ENCODE measurements at regions not wholly inside any gene's neighbourhood (a gene's known extent, or its start where the extent isn't known, plus 50 kb on each side); places are given as distances from the start of the nearest gene placed in this dataset.

- Histone ChIP-seq H3K4me1 (ENCODE audit: control insufficient read depth, insufficient read depth, low read length) (no peaks in the 10 kb centered on the region), H3K9ac (ENCODE audit: low read length in 2 of 2) (no peak overlapping the region), H3K9me3 (ENCODE audit: control insufficient read depth in 2 of 2, low read length in 2 of 2) (no peaks in the 10 kb centered on the region), H3K4me3 (ENCODE audit: low read length in 2 of 2) (no peak overlapping the region), H3K27me3 (ENCODE audit: control insufficient read depth in 1 of 2, insufficient read depth in 2 of 2, low read length in 2 of 2) (no peaks in the 10 kb centered on the region), H3K36me3 (ENCODE audit: control insufficient read depth in 2 of 2, insufficient read depth in 2 of 2, low read length in 2 of 2) (no peaks in the 10 kb centered on the region), H3K27ac (ENCODE audit: low read length) (no peak overlapping the region)
Observed at GRCh38 chr2:223460209-223460608, 142.0 kb downstream of the SCG2 start.

DNA sequence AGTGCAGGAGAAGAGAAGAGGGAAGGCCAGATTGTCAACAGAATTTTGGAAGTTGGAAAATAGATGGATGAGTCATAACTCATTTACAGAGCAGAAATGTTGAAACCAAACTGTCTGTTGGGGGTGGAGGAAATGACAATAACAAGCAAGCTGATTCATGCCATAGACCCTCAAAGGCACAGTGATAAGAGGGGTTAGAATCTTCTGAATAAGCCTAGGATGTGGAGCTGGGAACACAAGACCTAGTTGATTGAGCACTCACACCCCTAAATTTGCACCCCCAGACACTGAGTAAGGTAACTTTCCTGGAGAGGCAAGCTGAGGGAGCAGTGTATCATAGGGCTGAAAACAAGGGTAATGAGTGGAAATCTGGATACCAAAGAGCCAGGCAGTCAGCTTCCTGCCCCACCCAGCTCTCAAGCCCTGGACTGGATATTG, 141.4 kb downstream of the SCG2 start:
- Histone ChIP-seq H3K4me1 (ENCODE audit: control insufficient read depth, insufficient read depth, low read length) (no peaks in the 10 kb centered on the region), H3K9me3 (ENCODE audit: control insufficient read depth in 2 of 2, low read length in 2 of 2) (no peaks in the 10 kb centered on the region), H3K27me3 (ENCODE audit: control insufficient read depth in 1 of 2, insufficient read depth in 2 of 2, low read length in 2 of 2) (no peaks in the 10 kb centered on the region), H3K36me3 (ENCODE audit: control insufficient read depth in 2 of 2, insufficient read depth in 2 of 2, low read length in 2 of 2) (no peaks in the 10 kb centered on the region), H3K9ac (ENCODE audit: low read length in 2 of 2) (no peak overlapping the region), H3K4me3 (ENCODE audit: low read length in 2 of 2) (no peak overlapping the region), H3K27ac (ENCODE audit: low read length) (no peak overlapping the region)

DNA sequence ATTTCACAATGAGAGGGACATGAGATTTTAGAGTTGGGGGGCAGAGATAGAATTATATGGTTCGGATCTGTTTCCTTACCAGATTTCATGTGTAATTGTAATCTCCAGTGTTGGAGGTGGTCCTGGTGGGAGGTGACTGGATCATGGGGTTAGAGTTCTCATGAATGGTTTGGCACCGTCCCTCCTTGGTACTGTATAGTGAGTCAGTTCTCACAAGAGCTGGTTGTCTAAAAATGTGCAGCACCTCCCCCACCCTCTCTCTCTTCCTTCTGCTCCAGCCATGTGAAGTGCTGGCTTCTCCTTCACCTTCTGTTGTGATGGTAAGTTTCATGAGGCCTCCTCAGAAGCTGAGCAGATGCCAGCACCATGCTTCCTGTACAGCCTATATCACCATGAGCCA, 138.1 kb downstream of the SCG2 start:
- Histone ChIP-seq H3K9ac (ENCODE audit: low read length in 2 of 2) (no peak overlapping the region), H3K4me3 (ENCODE audit: low read length in 2 of 2) (no peak overlapping the region), H3K27me3 (ENCODE audit: control insufficient read depth in 1 of 2, insufficient read depth in 2 of 2, low read length in 2 of 2) (no peaks in the 10 kb centered on the region), H3K36me3 (ENCODE audit: control insufficient read depth in 2 of 2, insufficient read depth in 2 of 2, low read length in 2 of 2) (no peaks in the 10 kb centered on the region), H3K9me3 (ENCODE audit: control insufficient read depth in 2 of 2, low read length in 2 of 2) (no peaks in the 10 kb centered on the region), H3K27ac (ENCODE audit: low read length) (no peak overlapping the region), H3K4me1 (ENCODE audit: control insufficient read depth, insufficient read depth, low read length) (no peaks in the 10 kb centered on the region)

DNA sequence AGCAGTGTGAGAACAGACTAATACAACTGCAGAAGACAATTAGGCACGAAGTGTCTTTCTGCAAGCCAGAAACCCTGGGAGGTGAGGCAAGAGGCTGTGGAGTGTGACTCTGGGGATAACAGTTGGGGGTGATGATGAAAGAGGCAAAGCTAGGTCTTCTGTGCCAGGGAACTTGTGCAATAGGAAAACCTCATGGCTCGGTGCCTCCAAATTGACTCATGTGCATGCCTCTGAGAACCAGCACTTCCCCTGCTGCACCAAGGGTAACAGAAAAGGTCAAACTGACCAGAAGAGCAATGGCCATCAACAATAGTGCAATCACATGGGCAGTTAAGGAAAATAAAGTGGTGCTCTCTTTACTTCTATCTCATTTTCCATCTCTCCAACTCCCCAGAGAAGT, 136.4 kb downstream of the SCG2 start:
- no peaks in the 10 kb centered on the region for H3K4me1 ChIP-seq (ENCODE audit: control insufficient read depth, insufficient read depth, low read length)
- no peaks in the 10 kb centered on the region for H3K9me3 ChIP-seq (ENCODE audit: control insufficient read depth in 2 of 2, low read length in 2 of 2)
- no peak overlapping the region for H3K27ac ChIP-seq (ENCODE audit: low read length)
- no peaks in the 10 kb centered on the region for H3K36me3 ChIP-seq (ENCODE audit: control insufficient read depth in 2 of 2, insufficient read depth in 2 of 2, low read length in 2 of 2)
- no peak overlapping the region for H3K4me3 ChIP-seq (ENCODE audit: low read length in 2 of 2)
- H3K9ac ChIP-seq (ENCODE audit: low read length in 2 of 2): no peak overlapping the region
- H3K27me3 ChIP-seq (ENCODE audit: control insufficient read depth in 1 of 2, insufficient read depth in 2 of 2, low read length in 2 of 2): no peaks in the 10 kb centered on the region

- Histone ChIP-seq H3K27ac (ENCODE audit: low read length) (no peak overlapping the region), H3K9ac (ENCODE audit: low read length in 2 of 2) (no peak overlapping the region), H3K4me1 (ENCODE audit: control insufficient read depth, insufficient read depth, low read length) (no peaks in the 10 kb centered on the region), H3K36me3 (ENCODE audit: control insufficient read depth in 2 of 2, insufficient read depth in 2 of 2, low read length in 2 of 2) (no peaks in the 10 kb centered on the region), H3K4me3 (ENCODE audit: low read length in 2 of 2) (no peak overlapping the region), H3K27me3 (ENCODE audit: control insufficient read depth in 1 of 2, insufficient read depth in 2 of 2, low read length in 2 of 2) (no peaks in the 10 kb centered on the region), H3K9me3 (ENCODE audit: control insufficient read depth in 2 of 2, low read length in 2 of 2) (no peaks in the 10 kb centered on the region)
Observed at GRCh38 chr2:223467196-223467595, 135.0 kb downstream of the SCG2 start.

- no peak overlapping the region for H3K9ac ChIP-seq (ENCODE audit: low read length in 2 of 2)
- no peaks in the 10 kb centered on the region for H3K9me3 ChIP-seq (ENCODE audit: control insufficient read depth in 2 of 2, low read length in 2 of 2)
- H3K27me3 ChIP-seq (ENCODE audit: control insufficient read depth in 1 of 2, insufficient read depth in 2 of 2, low read length in 2 of 2): no peaks in the 10 kb centered on the region
- no peak overlapping the region for H3K4me3 ChIP-seq (ENCODE audit: low read length in 2 of 2)
- H3K27ac ChIP-seq (ENCODE audit: low read length): peak overlapping the region; percentile 13
- no peaks in the 10 kb centered on the region for H3K4me1 ChIP-seq (ENCODE audit: control insufficient read depth, insufficient read depth, low read length)
- no peaks in the 10 kb centered on the region for H3K36me3 ChIP-seq (ENCODE audit: control insufficient read depth in 2 of 2, insufficient read depth in 2 of 2, low read length in 2 of 2)
Observed at GRCh38 chr2:223469270-223470046, 132.7 kb downstream of the SCG2 start.

GRCh38 chr2:223470602-223471001, 131.6 kb downstream of the SCG2 start:
- H3K36me3 ChIP-seq (ENCODE audit: control insufficient read depth in 2 of 2, insufficient read depth in 2 of 2, low read length in 2 of 2): no peaks in the 10 kb centered on the region
- no peaks in the 10 kb centered on the region for H3K27me3 ChIP-seq (ENCODE audit: control insufficient read depth in 1 of 2, insufficient read depth in 2 of 2, low read length in 2 of 2)
- no peak overlapping the region for H3K27ac ChIP-seq (ENCODE audit: low read length)
- H3K9ac ChIP-seq (ENCODE audit: low read length in 2 of 2): no peak overlapping the region
- H3K9me3 ChIP-seq (ENCODE audit: control insufficient read depth in 2 of 2, low read length in 2 of 2): no peaks in the 10 kb centered on the region
- no peaks in the 10 kb centered on the region for H3K4me1 ChIP-seq (ENCODE audit: control insufficient read depth, insufficient read depth, low read length)
- H3K4me3 ChIP-seq (ENCODE audit: low read length in 2 of 2): no peak overlapping the region

- no peak overlapping the region for H3K4me3 ChIP-seq (ENCODE audit: low read length in 2 of 2)
- H3K9me3 ChIP-seq (ENCODE audit: control insufficient read depth in 2 of 2, low read length in 2 of 2): no peaks in the 10 kb centered on the region
- H3K4me1 ChIP-seq (ENCODE audit: control insufficient read depth, insufficient read depth, low read length): no peaks in the 10 kb centered on the region
- H3K27me3 ChIP-seq (ENCODE audit: control insufficient read depth in 1 of 2, insufficient read depth in 2 of 2, low read length in 2 of 2): no peaks in the 10 kb centered on the region
- no peak overlapping the region for H3K9ac ChIP-seq (ENCODE audit: low read length in 2 of 2)
- H3K27ac ChIP-seq (ENCODE audit: low read length): no peak overlapping the region
- no peaks in the 10 kb centered on the region for H3K36me3 ChIP-seq (ENCODE audit: control insufficient read depth in 2 of 2, insufficient read depth in 2 of 2, low read length in 2 of 2)
Observed at GRCh38 chr2:223472771-223473170, 129.4 kb downstream of the SCG2 start.

DNA sequence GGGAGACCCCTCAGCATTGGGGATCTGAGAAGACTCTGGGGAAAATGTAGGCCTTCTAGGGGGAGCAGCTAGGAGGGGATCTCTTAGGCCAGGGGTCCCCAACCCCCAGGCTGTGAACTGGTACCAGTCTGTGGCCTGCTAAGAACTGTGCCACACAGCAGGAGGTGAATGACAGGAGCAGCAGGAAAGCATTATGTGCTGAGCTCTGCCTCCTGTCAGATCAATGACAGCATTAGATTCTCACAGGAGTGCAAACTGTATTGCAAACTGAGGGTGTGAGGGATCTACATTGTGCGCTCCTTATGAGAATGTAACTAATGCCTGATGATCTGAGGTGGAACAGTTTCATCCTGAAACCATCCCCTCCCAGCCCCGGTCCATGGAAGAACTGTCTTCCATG, 127.3 kb downstream of the SCG2 start:
- Histone ChIP-seq H3K27ac (ENCODE audit: low read length) (no peak overlapping the region), H3K27me3 (ENCODE audit: control insufficient read depth in 1 of 2, insufficient read depth in 2 of 2, low read length in 2 of 2) (no peaks in the 10 kb centered on the region), H3K9me3 (ENCODE audit: control insufficient read depth in 2 of 2, low read length in 2 of 2) (no peaks in the 10 kb centered on the region), H3K4me3 (ENCODE audit: low read length in 2 of 2) (no peak overlapping the region), H3K36me3 (ENCODE audit: control insufficient read depth in 2 of 2, insufficient read depth in 2 of 2, low read length in 2 of 2) (no peaks in the 10 kb centered on the region), H3K4me1 (ENCODE audit: control insufficient read depth, insufficient read depth, low read length) (no peaks in the 10 kb centered on the region), H3K9ac (ENCODE audit: low read length in 2 of 2) (no peak overlapping the region)

DNA sequence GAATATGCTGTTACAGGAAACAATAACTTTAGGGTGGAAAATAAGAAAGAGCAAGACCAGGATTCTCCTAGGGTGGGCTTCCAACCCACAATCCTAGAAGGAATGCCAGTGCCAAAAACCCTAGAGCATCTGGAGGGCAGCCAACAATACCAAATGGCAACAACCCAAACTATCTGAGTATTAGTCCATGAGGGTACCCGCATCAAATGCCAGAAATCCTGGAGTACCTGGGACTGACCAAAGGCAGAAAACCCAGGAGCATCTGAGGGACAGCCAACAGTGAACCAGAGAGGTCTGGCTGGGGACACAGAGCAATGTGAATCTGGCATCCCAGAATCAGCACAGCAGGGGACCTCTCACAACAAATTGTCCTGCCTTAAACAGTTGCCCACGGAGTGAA, 126.3 kb downstream of the SCG2 start:
- H3K4me1 ChIP-seq (ENCODE audit: control insufficient read depth, insufficient read depth, low read length): no peaks in the 10 kb centered on the region
- H3K27me3 ChIP-seq (ENCODE audit: control insufficient read depth in 1 of 2, insufficient read depth in 2 of 2, low read length in 2 of 2): no peaks in the 10 kb centered on the region
- H3K27ac ChIP-seq (ENCODE audit: low read length): no peak overlapping the region
- H3K9ac ChIP-seq (ENCODE audit: low read length in 2 of 2): no peak overlapping the region
- H3K9me3 ChIP-seq (ENCODE audit: control insufficient read depth in 2 of 2, low read length in 2 of 2): no peaks in the 10 kb centered on the region
- no peak overlapping the region for H3K4me3 ChIP-seq (ENCODE audit: low read length in 2 of 2)
- no peaks in the 10 kb centered on the region for H3K36me3 ChIP-seq (ENCODE audit: control insufficient read depth in 2 of 2, insufficient read depth in 2 of 2, low read length in 2 of 2)

- H3K27ac ChIP-seq (ENCODE audit: low read length): no peak overlapping the region
- no peak overlapping the region for H3K9ac ChIP-seq (ENCODE audit: low read length in 2 of 2)
- no peaks in the 10 kb centered on the region for H3K4me1 ChIP-seq (ENCODE audit: control insufficient read depth, insufficient read depth, low read length)
- H3K9me3 ChIP-seq (ENCODE audit: control insufficient read depth in 2 of 2, low read length in 2 of 2): no peaks in the 10 kb centered on the region
- no peaks in the 10 kb centered on the region for H3K27me3 ChIP-seq (ENCODE audit: control insufficient read depth in 1 of 2, insufficient read depth in 2 of 2, low read length in 2 of 2)
- no peaks in the 10 kb centered on the region for H3K36me3 ChIP-seq (ENCODE audit: control insufficient read depth in 2 of 2, insufficient read depth in 2 of 2, low read length in 2 of 2)
- H3K4me3 ChIP-seq (ENCODE audit: low read length in 2 of 2): no peak overlapping the region
Observed at GRCh38 chr2:223477318-223477717, 124.8 kb downstream of the SCG2 start.

Measured in stomach smooth muscle (tissue), 2 donors.